ENCODE measurements at regions not wholly inside any gene's neighbourhood (a gene's known extent, or its start where the extent isn't known, plus 50 kb on each side); places are given as distances from the start of the nearest gene placed in this dataset.
A peak's percentile ranks its signal among the peaks of the same experiment; 100 is the strongest.

DNA sequence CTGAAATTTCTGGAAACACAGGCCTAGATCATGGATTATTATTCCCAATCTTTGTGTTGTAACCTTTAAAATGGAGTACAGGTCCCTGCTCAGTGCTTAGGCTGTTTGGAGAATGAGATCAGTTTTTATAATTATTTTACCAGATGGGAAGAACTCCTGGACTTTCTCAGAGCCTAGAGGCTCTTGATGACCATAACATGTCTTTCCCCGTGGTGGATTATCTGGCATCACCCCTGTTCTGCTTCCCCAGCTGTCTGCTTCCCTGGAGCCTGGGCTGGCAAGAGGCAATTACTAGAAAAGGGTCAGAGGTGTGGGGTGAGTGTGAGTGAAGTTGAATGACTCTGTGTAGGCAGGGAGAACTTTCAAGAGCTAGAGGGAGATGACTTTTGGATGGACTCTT, 143.0 kb downstream of the CARTPT start:
- Histone ChIP-seq H3K36me3 (no peaks in the 10 kb centered on the region), H3K27me3 (ENCODE audit: insufficient read depth, low read depth, severe bottlenecking) (no peaks in the 10 kb centered on the region), H3K27ac (no peak overlapping the region), H3K4me3 (ENCODE audit: low read depth, low read length) (no peak overlapping the region), H3K9me3 (ENCODE audit: severe bottlenecking) (peaks cover 13% of the 10 kb centered on the region)
- DNase-seq, result peak; percentile 44
- no peak for TF ChIP-seq CTCF (IDR thresholded peaks at IDR 0.05; ENCODE audit: low read depth, low read length)

- no peaks in the 10 kb centered on the region for H3K36me3 ChIP-seq
- H3K27me3 ChIP-seq (ENCODE audit: insufficient read depth, low read depth, severe bottlenecking), result no peaks in the 10 kb centered on the region
- no peak for TF ChIP-seq CTCF (IDR thresholded peaks at IDR 0.05; ENCODE audit: low read depth, low read length)
- no peak for DNase-seq
- peaks cover 13% of the 10 kb centered on the region for H3K9me3 ChIP-seq (ENCODE audit: severe bottlenecking)
- H3K27ac ChIP-seq, result no peak overlapping the region
- H3K4me3 ChIP-seq (ENCODE audit: low read depth, low read length), result no peak overlapping the region
Observed at GRCh38 chr5:71862507-71863060, 143.5 kb downstream of the CARTPT start.

DNA sequence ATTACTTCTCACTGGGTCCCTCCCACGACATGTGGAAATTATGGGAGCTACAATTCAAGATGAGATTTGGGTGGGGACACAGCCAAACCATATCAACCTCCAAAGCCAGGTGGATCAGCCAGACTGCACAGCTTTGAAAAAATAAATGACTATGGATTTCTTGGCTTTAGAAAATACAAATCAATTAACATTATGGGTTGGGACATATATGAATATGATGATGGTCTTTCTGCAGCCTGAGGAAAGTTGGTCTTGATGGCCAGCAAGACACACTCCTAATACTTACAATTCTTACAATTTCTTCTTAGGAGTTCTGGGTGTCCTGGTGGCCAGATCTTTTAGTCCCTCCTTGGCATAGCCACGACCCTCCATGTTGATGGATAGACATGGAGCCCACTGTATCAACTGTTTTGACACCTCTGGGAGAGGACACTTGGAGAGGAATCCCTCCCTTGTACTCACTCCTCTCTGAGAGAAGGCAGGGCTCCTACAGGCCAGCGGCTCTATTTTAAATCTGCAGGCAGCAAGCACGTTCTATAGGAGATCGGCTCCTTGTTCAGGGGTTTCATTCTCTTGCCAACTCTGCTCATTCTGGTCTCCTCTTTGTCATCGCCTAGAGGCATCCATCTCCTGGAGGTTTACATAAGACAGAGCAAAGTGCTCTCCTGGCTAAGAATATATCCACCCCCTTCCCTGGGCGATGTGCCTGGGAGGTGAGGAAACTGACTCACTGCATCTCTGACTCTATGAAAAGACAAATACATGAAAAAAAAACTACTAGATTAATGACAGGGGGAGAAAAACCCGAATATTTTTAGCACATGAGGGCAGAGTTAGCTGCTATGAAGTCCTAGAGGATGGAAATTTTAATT, 145.9 kb downstream of the CARTPT start:
- Histone ChIP-seq H3K4me3 (ENCODE audit: low read depth, low read length) (no peak overlapping the region), H3K9me3 (ENCODE audit: severe bottlenecking) (peaks cover 16% of the 10 kb centered on the region), H3K27me3 (ENCODE audit: insufficient read depth, low read depth, severe bottlenecking) (no peaks in the 10 kb centered on the region), H3K36me3 (no peaks in the 10 kb centered on the region), H3K27ac (no peak overlapping the region)
- no peak for TF ChIP-seq CTCF (IDR thresholded peaks at IDR 0.05; ENCODE audit: low read depth, low read length)
- no peak for DNase-seq

DNA sequence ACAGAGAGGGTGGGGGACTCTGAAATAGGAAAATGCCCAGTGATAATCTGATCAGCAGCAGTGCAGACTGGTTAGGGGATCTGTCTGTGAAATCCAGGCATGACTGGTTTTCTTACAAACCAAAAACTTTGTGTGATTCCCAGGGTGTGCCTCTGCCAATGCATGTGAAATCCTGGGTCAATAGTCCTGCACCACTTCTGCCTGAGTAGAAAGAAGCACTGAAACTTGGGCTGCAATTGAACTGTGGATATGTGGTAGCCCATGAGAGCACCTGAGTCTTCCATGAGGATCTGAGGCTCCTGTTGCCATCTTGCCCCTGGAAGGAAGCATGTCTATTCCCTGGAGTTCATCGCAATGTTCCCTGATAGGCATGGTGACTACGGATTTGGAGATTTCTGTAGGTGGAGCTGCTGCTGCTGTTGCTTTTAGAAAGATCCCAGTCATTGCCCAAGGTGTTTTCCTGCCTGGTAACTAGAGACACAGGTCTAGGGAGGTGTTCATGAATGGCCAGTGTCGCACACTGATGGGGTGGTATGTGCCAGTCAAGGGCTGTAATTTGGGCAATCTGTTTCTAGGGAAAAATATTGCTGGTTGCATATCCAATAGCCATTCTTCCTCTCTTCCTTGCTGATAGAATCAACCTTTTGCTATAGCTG, 146.7 kb downstream of the CARTPT start:
- no peak for TF ChIP-seq CTCF (IDR thresholded peaks at IDR 0.05; ENCODE audit: low read depth, low read length)
- no peak for DNase-seq
- no peaks in the 10 kb centered on the region for H3K36me3 ChIP-seq
- no peak overlapping the region for H3K27ac ChIP-seq
- peaks cover 16% of the 10 kb centered on the region for H3K9me3 ChIP-seq (ENCODE audit: severe bottlenecking)
- H3K4me3 ChIP-seq (ENCODE audit: low read depth, low read length), result no peak overlapping the region
- H3K27me3 ChIP-seq (ENCODE audit: insufficient read depth, low read depth, severe bottlenecking), result no peaks in the 10 kb centered on the region

- H3K27ac ChIP-seq, result peak overlapping the region; percentile 91
- TF ChIP-seq CTCF (IDR thresholded peaks at IDR 0.05; ENCODE audit: low read depth, low read length), result no peak
- H3K36me3 ChIP-seq, result no peaks in the 10 kb centered on the region
- no peaks in the 10 kb centered on the region for H3K27me3 ChIP-seq (ENCODE audit: insufficient read depth, low read depth, severe bottlenecking)
- DNase-seq, result no peak
- H3K9me3 ChIP-seq (ENCODE audit: severe bottlenecking), result peaks cover 11% of the 10 kb centered on the region
- H3K4me3 ChIP-seq (ENCODE audit: low read depth, low read length), result no peak overlapping the region
Observed at GRCh38 chr5:71872311-71872864, 153.3 kb downstream of the CARTPT start.

Measured in WERI-Rb-1 (cell line).